ENCODE measurements at regions not wholly inside any gene's neighbourhood (a gene's known extent, or its start where the extent isn't known, plus 50 kb on each side); places are given as distances from the start of the nearest gene placed in this dataset.

GRCh38 chr11:119853581-119854360 lies 124.8 kb upstream of the NECTIN1 start:
- no peak for DNase-seq (ENCODE audit: low spot score)

GRCh38 chr11:119852741-119853140 lies 123.7 kb upstream of the NECTIN1 start:
- no peak for DNase-seq (ENCODE audit: low spot score)

DNA sequence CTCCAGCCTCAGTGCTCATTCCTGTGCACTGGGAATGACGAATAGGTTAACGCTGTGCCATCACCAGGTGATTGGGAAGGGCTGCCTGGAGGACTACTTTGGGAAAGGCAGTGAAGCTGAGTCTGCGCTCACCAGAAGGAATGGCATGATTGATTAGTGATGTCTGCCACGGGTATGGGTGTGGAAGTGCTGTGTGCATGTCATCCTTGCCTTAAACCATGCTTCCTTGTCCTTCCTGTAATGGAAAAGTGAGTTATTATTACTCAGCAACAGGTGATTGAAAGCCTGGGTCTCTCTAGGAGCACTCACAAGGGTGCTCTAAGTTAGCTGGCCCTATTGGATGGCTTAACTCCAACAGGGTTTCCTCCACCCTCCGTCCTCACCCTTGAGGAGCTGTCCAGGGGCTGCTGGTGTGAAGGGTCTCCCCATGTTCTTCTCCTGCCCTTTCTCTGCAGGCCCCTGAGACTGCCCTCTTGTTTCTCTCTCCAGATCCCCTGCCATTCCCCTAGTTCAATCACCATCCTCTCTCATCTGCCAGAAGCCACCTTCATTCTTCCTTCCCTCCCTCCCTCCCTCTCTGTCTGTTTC lies 121.9 kb upstream of the NECTIN1 start:
- DNase-seq (ENCODE audit: low spot score) = no peak

DNA sequence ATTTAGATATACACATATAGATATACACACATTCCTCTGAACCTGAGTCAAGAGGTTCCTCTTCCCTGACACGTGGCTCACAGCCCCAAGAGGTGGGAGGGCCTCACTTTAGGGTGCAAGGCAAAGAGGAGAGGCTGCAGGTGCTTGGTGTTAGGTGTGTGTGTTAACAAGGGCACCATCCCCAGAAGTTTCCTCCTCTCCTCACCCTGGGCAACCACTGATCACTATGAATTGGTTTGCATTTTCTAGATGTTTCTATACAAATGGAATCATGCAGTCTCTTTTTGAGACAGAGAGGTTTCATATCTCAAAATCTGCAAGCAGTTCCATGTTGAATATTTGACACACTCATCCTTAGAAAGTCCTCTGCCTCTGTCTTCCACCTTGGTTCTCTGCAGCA lies 120.9 kb upstream of the NECTIN1 start:
- DNase-seq (ENCODE audit: low spot score) = no peak

GRCh38 chr11:119847853-119848252 lies 118.9 kb upstream of the NECTIN1 start:
- no peak for DNase-seq (ENCODE audit: low spot score)

DNA sequence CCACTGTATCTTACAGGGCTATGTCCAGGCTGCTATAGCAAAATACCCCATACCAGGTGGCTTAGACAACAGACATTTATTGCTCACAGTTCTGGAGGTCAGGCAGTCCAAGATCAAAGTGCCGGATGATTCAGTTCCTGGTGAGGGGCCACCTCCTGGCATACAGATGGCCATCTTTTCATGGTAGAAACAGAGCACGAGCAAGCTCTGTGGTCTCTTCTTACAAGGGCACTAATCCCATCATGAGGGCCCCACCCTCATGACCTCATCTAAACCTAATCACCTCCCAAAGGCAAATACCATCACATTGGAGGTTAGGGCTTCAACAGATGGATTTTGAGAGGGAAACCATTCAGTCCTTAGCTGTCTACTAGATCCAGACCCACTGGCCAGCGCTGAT lies 117.4 kb upstream of the NECTIN1 start:
- no peak for DNase-seq (ENCODE audit: low spot score)

- DNase-seq (ENCODE audit: low spot score) = no peak
These were observed 116.8 kb upstream of the NECTIN1 start for GRCh38 chr11:119845756-119846155.

- DNase-seq (ENCODE audit: low spot score) = no peak
These were observed 116.3 kb upstream of the NECTIN1 start for GRCh38 chr11:119845305-119845704.

DNA sequence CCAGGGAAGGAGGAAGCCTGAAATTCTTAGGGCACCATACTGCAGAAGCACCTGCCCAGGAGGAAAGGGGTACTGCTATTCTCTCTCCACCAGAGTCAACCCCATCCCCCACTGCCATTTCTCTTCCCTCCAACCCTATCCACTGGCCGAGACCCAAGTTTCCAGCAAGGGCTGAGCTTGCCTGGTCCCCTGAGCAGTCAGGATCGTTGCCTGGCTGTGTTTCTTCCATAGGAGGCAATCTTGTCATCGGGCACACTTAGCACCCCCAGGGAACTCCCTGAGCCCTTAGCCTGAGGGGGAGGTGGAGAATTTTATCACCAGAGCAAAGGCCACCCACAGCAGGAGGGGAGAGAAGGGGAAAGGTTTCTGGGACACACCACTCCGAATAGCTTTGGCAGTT lies 115.8 kb upstream of the NECTIN1 start:
- no peak for DNase-seq (ENCODE audit: low spot score)

GRCh38 chr11:119843877-119844276 lies 114.9 kb upstream of the NECTIN1 start:
- DNase-seq (ENCODE audit: low spot score) = no peak

DNA sequence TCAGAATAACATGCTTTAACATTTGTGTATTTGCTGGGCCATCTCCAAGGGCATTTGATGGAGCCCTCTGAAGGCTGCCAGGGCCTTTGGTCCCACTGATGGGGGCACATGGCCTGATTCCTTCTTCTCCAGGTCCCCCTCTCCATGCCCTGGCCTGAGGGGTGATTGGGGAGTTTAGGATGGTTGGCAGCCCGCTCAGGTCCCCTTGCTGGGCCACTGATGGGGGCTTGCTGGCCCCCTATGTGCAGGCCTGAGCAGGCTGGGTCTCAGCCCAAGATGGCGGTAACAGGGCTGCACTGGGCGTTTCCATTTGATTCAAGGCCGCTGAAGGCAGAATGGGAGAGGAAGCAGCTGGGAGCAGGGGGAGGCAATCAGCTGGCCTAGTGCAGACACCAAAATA lies 113.7 kb upstream of the NECTIN1 start:
- no peak for DNase-seq (ENCODE audit: low spot score)

GRCh38 chr11:119839476-119840133 lies 110.6 kb upstream of the NECTIN1 start:
- DNase-seq (ENCODE audit: low spot score) = no peak

GRCh38 chr11:119835753-119836152 lies 106.8 kb upstream of the NECTIN1 start:
- no peak for DNase-seq (ENCODE audit: low spot score)

DNA sequence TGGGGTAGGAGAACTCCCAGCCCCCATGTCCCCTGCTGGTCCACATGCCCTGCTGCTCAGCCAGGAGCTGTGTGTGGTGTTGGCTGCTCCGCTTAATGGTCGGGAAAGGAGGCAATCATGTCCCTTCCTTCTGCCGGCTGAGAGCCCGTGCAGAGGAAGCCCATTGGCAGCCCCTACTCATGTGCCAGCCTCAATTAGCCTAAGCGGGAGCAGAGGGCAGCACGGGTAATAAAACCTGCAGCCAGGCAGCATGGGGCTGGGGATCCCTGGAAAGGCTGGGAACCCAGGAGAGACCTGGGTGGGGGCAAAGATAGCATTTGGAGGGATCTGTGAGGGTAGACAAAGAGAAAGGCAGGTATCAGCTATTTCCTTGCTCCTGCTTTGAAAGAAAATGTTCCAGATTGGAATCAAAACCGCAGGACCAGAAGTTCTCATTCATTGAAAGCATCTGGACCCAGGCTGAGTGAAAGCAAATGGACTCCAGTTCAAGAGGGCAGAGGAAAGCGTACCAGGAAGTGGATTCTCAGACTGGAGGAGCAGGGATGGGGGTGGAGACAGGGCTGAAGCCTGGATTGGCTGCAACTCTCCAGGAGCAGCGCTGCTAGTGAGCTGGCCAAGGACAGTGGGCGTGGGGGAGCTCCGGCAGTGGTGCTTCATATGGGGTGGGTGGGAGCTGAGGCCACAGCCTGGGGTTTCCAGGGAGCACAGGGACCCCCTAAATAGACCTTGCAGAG lies 103.4 kb upstream of the NECTIN1 start:
- DNase-seq (ENCODE audit: low spot score) = no peak

- no peak for DNase-seq (ENCODE audit: low spot score)
These were observed 102.0 kb upstream of the NECTIN1 start for GRCh38 chr11:119831011-119831410.

DNA sequence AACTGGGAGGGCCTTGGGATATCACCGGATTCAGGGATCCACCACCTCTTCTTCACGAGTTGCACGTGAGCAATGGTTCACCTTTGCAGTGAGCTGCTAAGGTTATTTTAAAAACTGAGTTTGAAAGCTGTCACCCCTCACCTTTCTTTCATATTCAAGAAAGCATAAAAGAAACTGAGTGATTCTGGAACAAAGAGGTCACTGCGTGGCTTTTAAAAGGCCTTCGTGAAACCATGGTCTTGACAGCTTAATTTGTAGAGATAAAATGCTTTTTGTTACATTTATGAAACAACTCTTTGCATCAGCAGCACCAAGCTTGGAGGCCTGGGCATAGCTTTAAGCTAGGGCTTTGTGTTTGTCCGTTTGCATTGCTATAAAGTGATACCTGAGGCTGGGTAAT lies 101.4 kb upstream of the NECTIN1 start:
- no peak for DNase-seq (ENCODE audit: low spot score)

DNA sequence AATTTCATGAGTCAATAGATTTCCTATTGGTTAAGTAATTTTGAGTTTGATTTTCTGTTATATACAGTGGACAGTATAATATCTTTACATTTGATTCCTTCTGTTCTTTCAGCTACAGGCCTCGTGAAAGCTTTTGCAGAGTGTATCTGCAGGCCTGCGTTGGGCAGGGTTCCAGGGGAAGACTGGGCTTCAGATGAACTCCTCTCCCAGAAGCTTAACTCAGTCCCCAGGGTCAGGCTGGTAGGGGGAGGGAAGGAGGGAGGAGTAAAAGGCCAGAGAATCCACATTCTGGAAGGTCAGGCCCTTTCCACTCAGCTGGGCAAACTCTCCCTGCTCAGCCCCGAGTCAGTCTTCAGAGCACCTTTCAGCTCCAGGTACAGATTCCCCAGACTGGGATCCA lies 100.4 kb upstream of the NECTIN1 start:
- DNase-seq (ENCODE audit: low spot score) = no peak

DNA sequence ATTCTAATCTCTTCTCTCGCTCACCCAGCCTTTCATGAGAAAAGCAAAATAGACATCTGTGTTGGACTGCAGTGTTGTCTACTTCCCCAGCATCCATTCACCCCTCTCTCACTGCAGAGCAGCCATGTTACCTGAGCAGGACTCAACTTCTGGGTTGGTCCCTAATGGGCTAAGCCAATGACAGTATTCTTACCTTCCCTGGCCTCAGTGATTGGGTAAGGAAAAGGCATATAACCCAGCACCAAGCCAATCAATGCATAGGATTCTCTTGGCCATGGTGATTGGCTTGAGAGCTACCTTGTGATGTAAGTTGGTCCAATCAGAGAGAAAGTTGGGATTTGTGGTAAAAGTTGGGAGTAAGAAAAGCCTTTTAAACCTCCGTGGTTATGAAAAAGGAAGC lies 99.8 kb upstream of the NECTIN1 start:
- DNase-seq (ENCODE audit: low spot score) = no peak

DNA sequence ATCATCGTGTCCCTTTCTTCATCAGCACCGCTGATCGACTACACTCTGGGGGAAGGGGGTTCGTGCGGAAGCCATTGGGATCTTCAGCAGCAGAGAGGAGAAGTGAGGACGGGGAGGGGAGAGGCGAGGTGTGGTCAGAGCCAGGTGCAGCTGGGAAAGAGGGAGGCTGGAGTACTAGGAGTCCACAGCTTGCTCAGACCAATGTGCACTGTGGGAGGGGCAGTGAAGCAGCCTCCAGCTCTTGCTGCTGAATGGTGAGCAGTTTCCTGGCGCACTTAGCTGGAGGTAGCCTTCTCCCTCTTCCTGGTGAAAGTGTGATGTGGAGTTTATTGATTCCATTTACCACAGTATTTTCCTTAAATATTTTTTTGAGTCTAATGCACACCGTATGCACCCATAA lies 99.0 kb upstream of the NECTIN1 start:
- DNase-seq (ENCODE audit: low spot score) = no peak

DNA sequence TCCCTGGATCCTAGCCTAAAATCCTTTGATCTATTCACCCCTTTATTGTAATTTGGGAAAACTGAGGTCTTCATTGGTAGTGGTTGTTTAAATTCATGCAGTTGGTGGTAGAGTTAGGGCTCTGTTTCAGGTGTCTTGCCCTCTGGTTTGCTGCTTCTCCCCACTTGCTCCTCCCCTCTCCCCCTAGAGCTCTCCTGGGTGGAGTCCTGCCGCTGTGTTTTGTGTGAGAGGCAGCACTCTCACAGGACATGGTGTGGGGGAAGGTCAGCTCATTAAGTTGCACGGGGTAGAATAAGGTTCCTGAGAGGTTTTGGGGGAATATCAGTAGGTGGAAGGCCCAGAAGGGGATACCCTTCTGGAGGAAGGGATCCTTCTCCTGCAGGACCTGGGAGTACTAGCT lies 98.1 kb upstream of the NECTIN1 start:
- DNase-seq (ENCODE audit: low spot score) = no peak

DNA sequence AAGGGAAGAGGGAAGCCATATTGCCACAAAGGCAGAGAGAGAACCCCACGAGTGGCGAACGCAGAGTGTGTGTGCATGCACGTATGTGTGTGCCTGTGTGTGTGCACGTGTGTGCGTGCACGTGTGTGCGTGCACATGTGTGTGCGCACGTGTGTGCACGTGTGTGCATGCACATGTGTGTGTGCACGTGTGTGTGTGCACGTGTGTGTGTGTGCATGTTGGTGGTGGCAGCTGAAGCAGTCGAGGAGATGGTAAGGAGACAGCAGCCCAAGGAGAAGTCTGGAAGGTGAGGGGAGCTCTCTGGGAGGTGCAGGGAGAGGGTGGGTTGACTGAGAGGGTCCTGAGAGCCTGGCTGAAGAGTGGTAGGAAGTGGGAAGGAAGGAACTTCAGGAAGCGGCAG lies 94.1 kb upstream of the NECTIN1 start:
- no peak for DNase-seq (ENCODE audit: low spot score)

- peak; percentile 17 for DNase-seq (ENCODE audit: low spot score)
These were observed 87.7 kb upstream of the NECTIN1 start for GRCh38 chr11:119816660-119817059.

DNA sequence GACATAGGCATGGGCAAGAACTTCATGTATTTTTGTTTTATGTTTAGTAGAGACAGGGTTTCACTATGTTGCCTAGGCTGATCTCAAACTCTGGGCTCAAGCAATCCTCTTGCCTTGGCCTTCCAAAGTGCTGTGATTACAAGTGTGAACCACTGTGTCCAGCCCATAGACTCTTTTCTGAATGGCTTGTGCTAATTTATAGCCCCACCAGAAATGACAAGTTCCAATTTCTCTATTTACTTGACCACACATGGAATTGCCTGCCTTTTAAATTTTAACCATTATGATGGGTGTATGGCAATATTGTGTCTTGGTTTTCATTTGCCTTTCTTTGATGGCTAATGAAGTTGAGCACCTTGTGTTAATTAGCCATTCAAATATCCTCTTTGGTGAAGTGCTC lies 85.8 kb upstream of the NECTIN1 start:
- no peak for DNase-seq (ENCODE audit: low spot score)
